ENCODE measurements at regions not wholly inside any gene's neighbourhood (a gene's known extent, or its start where the extent isn't known, plus 50 kb on each side); places are given as distances from the start of the nearest gene placed in this dataset.

DNA sequence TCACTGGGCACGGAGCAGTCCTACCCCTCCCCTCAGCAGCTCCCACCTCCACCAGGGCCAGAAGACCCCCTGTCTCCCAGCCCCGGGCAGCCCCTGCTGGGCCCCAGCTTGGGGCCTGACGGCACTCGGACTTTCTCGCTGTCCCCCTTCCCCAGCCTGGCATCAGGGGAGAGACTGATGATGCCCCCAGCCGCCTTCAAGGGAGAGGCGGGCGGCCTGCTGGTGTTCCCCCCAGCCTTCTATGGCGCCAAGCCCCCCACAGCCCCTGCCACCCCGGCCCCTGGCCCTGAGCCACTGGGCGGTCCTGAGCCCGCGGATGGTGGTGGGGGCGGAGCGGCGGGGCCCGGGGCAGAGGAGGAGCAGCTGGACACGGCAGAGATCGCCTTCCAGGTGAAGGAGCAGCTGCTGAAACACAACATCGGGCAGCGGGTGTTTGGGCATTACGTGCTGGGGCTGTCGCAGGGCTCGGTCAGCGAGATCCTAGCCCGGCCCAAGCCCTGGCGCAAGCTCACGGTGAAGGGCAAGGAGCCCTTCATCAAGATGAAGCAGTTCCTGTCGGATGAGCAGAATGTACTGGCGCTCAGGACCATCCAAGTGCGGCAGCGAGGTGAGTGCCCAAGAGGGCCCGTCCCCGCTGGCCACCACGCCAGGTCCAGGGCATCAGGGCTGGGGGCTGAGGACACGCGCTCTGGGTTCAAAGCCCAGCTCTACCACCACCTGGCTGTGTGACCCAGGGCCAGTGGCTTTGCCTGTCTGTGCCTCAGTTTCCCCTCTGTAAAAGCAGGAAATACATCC is 58.6 kb downstream of the PHETA1 start:
- DNase-seq (ENCODE audit: low read depth in 1 of 2, low spot score in 1 of 2), result no peak

DNA sequence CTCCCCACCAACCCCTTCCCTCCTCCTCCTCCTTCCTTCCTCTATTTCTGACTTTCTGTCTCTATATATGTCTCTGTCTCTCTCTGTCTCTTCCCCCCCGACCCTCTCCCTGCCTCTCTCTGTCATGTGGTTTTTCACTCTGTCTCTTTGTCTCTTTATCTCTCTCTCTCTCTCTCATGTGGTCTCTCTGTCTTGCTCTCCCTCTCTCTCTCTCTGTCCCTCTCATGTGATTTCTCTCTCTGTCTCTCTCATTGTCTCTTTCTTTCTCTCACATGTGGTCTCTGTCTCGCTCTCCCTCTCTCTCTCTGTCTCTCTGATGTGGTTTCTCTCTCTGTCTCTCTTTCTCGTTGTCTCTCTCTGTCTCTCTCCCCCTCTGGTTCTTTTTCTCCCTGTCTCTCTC is 59.3 kb downstream of the PHETA1 start:
- no peak for DNase-seq (ENCODE audit: low read depth in 1 of 2, low spot score in 1 of 2)

DNA sequence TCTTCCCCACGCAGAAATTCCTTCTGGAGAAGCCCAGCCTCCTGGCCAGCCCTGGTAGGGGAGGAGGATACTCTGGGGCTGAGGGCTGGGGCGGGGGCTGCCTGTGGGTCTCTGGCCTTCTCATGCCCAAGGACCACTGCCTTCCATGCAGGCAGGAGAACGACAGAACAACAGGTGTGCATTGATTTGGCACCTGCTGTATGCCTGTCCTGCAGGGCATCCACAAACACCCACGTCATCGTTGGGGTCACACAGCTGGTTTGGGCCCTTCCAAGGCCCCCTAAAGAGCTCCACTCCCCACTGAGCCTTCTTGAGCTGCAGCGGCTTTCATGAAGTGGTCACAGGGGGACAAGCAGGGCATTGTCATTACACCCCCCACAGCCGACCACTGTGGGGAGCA is 60.4 kb downstream of the PHETA1 start:
- no peak for DNase-seq (ENCODE audit: low read depth in 1 of 2, low spot score in 1 of 2)

GRCh38 chr12:111304642-111305071 is 64.2 kb downstream of the PHETA1 start:
- DNase-seq (ENCODE audit: low read depth in 1 of 2, low spot score in 1 of 2), result peak; percentile 11 to 21

DNA sequence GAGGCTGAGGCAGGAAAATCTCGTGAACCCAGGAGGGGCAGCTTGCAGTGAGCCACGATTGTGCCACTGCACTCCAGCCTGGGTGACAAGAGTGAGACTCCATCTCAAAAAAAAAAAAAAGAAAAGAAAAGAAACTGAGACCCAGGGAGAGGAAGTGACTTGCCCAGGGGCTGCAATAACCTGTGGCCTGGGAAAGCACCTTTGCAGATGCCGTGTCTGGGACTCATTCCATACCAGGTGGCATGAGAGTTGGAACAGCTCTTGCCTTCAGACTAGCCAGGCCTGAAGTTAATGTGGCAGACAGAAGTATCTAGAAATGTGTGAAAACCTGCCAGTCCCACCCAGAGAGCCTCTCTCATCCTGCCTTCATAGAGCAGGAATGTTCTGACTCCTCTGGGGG is 65.4 kb downstream of the PHETA1 start:
- no peak for DNase-seq (ENCODE audit: low read depth in 1 of 2, low spot score in 1 of 2)

GRCh38 chr12:111298582-111299436 is 70.1 kb downstream of the PHETA1 start:
- DNase-seq (ENCODE audit: low read depth in 1 of 2, low spot score in 1 of 2), result peak; percentile 12 to 26

GRCh38 chr12:111297703-111298426 is 71.0 kb downstream of the PHETA1 start:
- no peak for DNase-seq (ENCODE audit: low read depth in 1 of 2, low spot score in 1 of 2)

DNA sequence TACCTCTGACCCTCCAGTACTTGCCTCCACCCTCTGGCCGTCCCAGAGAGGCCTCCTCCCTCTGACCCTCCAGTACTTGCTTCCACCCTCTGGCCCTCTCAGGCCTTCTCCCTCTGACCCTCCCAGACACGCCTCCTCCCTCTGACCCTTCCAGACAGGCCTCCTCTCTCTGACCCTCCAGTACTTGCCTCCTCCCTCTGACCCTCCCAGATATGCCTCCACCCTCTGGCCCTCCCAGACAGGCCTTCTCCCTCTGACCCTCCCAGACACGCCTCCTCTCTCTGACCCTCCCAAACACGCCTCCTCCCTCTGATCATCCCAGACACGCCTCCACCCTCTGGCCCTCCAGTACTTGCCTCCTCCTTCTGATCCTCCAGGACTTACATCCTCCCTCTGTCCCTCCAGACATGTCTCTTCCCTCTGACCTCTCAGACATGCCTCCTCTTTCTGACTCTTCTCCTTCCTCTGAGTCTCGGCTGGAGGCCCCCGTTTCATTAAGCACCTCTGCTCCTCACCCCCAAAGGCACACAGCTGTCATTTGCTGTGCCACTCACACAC is 71.9 kb downstream of the PHETA1 start:
- DNase-seq (ENCODE audit: low read depth in 1 of 2, low spot score in 1 of 2), result no peak

DNA sequence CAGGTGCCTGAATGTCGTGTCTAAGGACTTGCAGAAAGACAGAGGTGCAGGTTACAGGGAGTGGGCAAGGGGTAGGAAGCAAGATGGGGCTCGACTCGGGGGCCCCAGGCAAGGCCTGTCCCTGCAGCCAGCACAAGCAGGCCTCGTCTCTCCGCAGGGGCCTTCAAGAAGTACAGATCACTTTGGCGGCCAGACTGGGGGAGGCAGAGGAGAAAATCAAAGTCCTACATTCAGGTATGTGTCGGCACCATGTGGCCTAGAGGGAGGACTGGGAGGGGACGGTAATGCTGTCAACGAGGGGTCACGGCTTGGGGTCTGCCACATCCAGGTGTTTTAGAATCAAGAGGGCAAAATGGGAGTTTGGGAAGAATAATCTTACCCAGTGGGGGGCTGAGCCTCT is 73.7 kb downstream of the PHETA1 start:
- DNase-seq (ENCODE audit: low read depth in 1 of 2, low spot score in 1 of 2), result no peak

- no peak for DNase-seq (ENCODE audit: low read depth in 1 of 2, low spot score in 1 of 2)
These were observed 75.5 kb downstream of the PHETA1 start for GRCh38 chr12:111293266-111294009.

DNA sequence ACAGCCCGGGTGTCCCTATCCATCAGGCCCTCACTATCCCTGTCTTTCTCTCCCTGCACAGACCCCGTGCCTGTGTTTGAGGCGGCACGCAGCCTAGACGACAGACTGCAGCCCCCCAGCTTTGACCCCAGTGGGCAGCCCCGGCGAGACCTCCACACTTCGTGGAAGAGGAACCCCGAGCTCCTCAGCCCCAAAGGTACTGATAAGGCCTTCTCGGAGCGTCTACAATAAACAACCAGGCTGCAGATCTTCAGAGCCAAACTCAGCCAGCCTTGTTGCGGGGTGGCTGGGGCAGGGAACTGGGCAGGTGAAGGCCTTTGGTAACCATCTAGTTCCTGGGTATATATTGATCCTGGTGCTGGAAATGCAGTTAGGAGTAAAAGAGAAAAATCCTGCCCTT is 77.5 kb downstream of the PHETA1 start:
- DNase-seq (ENCODE audit: low read depth in 1 of 2, low spot score in 1 of 2), result no peak

DNA sequence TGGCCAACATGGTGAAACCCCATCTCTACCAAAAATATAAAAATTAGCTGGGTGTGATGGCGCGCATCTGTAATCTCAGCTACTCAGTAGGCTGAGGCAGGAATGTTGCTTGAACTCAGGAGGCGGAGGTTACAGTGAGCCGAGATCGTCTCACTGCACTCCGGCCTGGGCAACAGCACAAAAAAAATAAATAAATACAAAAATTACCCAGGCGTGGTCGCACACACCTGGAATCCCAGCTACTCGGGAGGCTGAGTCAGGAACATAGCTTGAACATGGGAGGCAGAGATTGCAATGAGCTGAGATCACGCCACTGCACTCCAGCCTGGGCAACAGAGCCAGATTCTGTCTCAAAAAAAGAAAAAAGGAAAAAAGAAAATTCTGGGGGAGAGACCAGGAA is 80.1 kb downstream of the PHETA1 start:
- no peak for DNase-seq (ENCODE audit: low read depth in 1 of 2, low spot score in 1 of 2)

DNA sequence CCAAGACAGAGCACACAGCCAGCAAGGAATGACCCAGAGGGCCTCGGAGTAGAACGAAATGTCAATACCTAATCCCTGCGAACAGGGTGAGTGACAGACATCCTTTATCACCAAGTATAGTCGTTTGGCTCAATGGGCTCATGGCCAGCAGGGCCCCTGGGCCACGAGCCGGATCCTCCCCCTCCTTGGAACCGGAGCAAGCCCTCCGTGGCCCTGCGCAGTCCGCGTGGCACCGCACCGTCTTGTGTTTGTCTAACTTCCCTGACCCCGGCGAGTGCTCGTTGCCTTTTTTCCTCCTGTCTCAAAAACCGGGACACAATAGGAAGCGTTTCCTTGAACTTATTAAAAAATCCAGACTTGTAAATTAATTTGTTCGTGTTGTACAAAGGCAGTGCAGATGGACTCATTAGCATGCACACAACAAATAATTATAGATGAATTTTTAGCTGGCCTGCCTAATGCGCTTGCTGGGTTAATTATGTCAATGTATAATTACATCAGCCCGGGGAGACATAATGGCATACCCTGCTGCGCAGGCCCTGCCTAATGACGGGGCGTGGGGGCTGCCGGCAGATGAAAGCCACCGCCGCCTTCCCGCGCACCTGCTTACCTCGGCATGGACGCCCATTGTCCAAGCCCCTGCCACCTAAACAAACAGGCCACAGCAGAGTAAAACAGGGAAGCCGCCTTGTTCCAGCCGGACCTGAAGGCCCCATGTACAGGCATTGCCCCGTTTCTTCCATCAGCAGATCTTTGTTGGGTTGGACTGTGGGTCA is 81.6 kb downstream of the PHETA1 start:
- DNase-seq (ENCODE audit: low read depth in 1 of 2, low spot score in 1 of 2), result no peak

DNA sequence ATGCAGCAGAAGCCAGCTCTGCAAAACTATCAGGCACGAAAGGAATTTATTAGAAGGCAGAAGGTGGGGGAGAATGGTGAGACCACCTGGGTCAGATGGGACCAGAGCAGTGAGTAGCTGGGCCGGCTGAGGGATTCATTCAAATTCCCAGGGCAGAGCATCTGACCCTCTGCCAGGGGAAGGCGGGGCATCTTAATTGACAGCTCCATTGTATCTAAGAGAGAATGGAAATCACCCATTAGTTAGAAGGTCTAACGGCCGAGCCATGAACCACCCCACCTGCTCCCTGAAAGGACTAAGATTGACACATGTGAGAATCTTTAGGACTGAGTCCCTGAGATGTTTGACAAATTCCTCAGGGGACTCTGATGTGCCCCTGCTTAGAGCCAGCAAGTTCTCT is 83.7 kb downstream of the PHETA1 start:
- no peak for DNase-seq (ENCODE audit: low read depth in 1 of 2, low spot score in 1 of 2)

- DNase-seq (ENCODE audit: low read depth in 1 of 2, low spot score in 1 of 2), result no peak
These were observed 84.2 kb downstream of the PHETA1 start for GRCh38 chr12:111284709-111285108.

- no peak for DNase-seq (ENCODE audit: low read depth in 1 of 2, low spot score in 1 of 2)
These were observed 84.9 kb downstream of the PHETA1 start for GRCh38 chr12:111283966-111284365.

DNA sequence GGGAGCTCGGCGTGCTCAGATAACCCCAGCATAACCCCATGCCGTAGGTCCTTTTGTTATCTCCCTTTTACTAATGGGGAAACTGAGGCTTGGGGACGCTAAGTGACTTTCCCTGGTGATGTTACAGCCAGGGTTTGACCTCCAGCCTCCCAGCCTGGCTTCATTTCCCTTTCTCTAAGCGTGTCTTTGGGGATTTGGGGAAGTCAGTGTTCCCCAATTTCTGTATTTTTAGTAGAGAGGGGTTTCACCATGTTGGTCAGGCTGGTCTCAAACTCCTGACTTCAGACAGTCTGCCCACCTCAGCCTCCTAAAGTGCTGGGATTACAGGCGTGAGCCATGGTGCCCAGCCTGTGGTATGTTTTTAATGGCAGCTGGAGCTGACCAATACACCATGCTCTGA is 85.4 kb downstream of the PHETA1 start:
- no peak for DNase-seq (ENCODE audit: low read depth in 1 of 2, low spot score in 1 of 2)

GRCh38 chr12:111277570-111277969 is 91.3 kb downstream of the PHETA1 start:
- DNase-seq (ENCODE audit: low read depth in 1 of 2, low spot score in 1 of 2), result no peak

DNA sequence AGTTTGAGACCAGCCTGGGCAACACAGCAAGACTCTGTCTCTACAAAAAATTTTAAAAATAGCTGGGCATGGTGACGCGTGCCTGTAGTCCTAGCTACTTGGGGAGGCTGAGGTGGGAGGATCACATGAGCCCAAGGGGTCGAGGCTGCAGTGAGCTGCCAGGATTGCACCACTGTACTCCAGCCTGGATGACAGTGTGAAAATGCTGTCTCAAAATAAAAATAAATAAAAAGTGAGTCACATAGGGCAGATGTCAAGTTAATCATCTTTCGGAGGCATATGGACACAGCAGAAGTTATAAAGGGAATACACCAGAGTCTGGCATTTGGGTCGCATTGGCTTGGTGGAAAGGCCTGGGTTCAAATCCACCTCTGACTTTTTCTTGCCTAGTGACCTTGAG is 92.7 kb downstream of the PHETA1 start:
- no peak for DNase-seq (ENCODE audit: low read depth in 1 of 2, low spot score in 1 of 2)

DNA sequence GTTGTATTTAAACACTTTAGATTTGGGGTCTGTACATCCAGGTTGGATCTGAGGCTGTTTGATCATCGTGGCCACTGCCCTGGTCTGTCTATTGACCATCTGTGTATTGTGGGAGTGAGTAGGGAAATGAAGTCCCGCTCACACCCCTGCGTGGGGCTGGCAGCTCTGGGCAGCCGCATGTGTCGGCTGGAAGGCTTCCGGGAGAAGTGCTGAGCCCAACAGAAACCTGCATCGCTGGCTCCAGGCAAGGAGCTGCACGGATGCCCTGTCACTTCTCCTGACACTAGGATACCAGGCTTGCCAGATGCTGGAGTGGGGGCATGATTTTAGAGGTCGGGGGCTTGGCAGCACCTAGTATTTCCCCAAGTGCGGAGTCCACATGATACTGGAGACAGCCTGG is 93.6 kb downstream of the PHETA1 start:
- DNase-seq (ENCODE audit: low read depth in 1 of 2, low spot score in 1 of 2), result no peak

Data from activated CD4-positive, alpha-beta T cell treated with anti-CD3 and anti-CD28 coated beads, Interleukin-2, amount 50 U/mL, for 24 hours (primary cell).